NCI-H146 treated with DMSO at 0.1 percent for 48 hours (cell line): ENCODE measurements at regions not wholly inside any gene's neighbourhood (a gene's known extent, or its start where the extent isn't known, plus 50 kb on each side); places are given as distances from the start of the nearest gene placed in this dataset.
"Not testable (repeated sequence)": the region's sequence is repeated elsewhere in the genome, so short reads cannot be mapped to it uniquely, and the experiment has no call there.

Experiments used
- DNase-seq: peaks from one replicate; lab custom pipeline; 2025; ENCODE audit not compliant: unreplicated experiment; lab: John Stamatoyannopoulos, UW

DNA sequence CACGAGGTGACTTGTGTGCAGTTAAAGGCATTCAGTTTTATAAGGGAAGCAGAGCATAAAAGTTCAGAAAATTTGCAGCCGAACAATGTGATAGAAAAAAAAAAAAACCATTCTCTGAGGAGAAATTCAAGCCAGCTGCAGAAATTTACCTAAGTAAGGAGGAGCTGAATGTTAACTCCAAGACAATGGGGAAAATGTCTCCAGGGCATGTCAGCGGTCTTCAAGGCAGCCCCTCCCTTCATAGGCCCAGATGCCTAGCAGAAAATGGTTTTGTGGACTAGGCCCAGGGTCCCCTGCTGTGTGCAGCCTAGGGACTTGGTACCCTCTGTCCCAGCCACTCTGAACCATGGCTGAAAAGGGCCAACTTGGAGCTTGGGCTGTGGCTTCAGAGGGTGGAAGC, 1764.0 kb downstream of the C4orf33 start:
- DNase-seq: no peak

DNA sequence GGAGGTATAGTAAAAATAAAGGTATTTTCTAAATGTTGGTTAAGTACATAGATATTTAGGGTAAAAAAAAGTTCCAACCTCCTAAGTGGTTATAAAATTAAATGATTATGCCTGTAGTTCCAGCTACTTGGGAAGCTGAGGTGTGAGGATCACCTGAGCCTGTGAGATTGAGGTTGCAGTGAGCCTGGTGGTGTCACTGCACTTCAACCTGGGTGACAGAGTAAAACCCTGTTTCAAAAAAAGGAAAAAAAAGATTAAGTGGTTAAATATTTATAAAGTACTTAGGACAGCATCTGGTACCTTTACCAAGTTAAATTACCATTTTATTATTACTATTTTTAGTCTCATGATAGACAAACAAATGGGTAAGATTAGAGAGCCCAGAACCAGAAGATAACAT, 1801.0 kb downstream of the C4orf33 start:
- DNase-seq: no peak

DNA sequence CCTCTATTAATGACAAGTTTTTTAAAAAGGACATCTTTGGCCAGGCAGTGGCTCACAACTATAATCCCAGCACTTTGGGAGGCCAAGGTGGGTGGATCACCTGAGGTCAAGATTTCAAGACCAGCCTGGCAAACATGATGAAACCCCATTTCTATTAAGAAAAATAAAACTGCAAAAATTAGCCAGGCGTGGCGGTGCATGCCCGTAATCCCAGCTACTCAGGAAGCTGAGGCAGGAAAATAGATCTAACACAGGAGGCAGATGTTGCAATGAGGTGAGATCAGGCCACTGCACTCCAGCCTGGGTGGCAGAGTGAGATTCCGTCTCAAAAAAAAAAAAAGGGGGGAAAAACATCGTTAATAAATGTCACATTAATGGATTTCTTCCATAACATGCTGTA, 1805.4 kb downstream of the C4orf33 start:
- DNase-seq: no peak

DNA sequence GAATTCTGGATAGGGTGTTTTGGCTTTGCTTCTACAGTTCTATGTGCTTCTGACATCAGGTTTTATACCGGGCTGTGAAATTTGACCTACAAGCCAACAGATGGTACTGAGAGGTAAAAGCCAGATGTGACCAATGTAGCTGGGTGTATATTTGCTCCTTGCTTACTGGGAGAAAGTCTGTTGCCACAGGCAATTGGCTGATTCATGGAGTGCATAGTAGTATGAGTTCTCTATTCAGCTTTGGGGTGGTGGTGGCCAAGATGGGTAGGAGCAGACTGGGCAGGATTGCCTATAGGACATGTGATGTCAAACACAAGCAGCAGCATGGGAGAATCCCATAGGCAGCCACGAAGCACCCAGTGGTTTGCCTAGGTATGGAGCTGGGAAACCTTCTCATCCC, 1827.0 kb downstream of the C4orf33 start:
- no peak for DNase-seq

DNA sequence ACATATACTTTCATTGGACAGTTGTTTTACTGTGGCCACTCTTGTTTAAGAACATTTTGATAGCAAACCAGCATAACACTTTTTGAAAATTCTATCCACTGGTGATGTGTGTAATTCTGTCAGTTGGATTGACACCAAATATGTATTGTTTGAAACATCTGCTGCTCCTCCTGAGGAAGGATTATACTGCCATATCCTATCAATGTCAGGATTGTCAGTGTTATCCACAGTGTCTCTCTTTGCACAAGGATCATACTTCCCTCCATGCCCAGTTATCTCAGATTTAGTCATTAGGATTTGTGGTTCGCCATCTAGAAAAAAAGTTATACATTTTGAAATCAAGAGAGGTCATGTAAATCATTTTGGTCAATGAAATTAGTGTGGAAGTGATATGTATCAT, 1859.6 kb downstream of the C4orf33 start:
- DNase-seq: no peak

DNA sequence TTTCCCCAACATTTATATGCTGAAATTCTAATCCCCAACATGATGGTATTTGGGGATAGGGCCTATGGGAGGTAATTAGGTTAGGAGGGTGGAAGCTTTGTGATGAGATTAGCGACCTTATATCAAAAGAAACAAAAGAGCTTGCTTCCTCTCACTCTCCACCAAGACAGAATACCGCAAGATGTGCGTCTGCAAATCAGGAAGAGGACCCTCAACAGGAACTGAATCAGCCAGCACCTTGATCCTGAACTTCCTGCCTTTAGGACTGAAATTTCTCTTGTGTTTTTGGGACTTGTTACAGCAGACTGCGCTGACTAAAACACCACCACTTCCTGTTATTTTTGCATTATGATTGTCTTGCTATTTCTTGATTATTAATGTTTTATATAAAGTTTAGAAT, 1889.4 kb downstream of the C4orf33 start:
- no peak for DNase-seq

DNA sequence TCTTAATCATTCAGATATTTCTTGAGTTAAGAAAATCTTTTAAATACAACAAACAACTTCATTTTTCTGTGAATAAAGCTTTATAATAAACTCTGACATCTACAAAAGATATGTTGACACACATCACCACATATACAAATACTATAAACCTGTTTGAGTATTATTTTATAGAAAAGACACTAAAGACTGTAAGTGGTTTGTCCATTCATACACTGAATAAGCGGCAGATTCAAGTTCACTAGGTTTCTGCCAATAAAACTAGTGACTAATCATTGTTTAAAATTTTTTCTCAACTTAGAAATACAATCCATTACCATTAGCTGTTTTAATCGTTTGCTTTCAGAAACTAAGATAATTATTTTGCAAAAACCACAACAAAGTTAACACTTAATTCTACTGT, 1900.0 kb downstream of the C4orf33 start:
- no peak for DNase-seq

DNA sequence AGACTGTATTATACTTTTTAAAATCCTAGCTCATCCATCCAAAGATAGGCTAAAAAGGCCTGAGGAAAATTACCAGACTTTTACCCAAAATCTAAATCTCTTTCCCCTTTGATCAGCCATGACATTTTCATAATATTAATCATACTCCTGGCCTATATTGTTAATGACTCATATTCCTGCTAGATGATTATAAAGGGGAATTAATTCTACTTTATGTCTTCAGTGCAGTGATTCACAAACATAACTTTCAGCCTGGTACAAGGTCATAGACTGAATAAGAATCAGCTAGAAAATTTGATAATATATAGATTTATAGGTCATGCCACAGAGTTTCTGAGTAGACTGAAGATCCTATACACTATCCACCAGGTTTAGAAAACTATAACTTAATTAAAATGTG, 1905.4 kb downstream of the C4orf33 start:
- DNase-seq: no peak

DNA sequence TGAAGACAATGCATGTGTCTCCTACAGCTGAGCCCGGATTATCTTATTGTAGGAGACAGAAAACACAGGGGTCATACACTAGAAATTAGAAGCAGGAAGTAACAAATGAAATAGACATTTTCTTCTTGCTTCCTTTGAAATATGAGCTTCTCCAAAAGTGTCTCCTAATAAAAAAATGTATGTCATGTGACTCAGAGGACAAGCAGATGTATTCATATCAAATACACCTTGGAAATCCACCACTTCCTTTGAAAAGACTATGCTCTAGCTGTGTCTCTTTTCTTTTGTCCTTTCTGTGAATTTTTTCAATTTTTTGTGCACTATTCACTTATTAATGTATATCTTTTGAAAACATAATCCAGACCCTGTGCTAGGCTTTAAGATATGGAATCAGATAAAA, 1906.2 kb downstream of the C4orf33 start:
- no peak for DNase-seq

DNA sequence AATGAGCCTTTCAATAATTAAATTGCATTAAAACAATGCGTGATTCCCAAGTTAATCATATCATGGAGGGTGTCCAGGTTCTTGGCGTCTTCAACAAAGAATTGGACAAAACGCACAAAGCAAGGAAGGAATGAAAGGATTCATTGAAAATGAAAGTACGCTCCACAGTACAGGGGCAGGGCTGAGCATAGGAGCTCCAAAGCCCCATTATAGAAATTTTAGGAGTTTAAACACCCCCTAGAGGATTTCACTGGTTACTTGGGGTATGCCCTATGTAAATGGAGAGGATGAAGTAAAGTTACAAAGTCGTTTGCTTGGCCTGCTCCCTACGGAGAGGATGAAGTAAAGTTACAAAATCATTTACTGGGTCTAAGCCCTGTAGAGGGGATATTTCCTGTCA, 1910.4 kb downstream of the C4orf33 start:
- DNase-seq: no peak

DNA sequence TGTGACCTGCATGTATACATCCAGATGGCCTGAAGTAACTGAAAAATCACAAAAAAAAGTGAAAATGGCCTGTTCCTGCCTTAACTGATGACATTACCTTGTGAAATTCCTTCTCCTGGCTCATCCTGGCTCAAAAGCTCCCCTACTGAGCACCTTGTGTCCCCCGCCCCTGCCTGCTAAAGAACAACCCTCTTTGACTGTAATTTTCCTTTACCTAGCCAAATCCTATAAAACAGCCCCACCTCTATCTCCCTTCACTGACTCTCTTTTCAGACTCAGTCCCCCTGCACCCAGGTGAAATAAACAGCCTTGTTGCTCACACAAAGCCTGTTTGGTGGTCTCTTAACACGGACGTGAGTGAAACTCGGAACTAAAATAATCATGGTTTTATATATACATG, 1916.0 kb downstream of the C4orf33 start:
- not testable (repeated sequence) for DNase-seq

DNA sequence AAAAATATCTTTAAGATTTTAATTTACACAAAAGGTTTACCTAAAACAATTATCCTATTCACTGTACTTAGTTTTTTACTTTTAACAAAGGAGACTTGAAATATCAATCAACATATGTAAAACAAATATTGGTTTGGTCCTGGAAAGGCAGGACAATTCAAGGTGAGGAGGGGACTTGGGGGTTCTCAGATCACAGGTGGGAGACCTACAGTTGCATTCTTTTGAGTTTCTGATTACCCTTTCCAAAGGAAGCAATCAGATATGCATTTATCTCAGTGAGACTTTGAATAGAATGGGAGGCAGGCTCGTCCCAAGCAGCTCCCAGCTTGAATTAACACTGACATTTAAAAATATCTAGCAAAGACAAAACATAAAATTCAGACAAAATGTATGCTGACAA, 1917.3 kb downstream of the C4orf33 start:
- DNase-seq: no peak

DNA sequence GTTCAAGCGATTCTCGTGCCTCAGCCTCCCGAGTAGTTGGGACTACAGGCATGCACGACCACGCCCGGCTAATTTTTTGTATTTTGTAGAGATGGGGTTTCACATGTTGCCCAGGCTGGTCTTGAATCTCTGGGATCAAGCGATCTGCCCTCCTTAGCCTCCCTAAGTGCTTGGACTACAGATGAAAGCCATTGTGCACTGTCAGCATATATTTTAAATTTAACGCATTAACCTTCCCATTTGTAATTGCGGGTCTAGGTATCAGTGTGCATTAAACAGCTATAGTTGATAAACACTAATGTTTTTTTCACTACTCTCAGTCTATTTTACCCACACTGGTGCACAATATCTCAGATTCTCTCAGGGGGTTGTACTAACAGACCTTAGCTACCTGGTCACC, 1930.8 kb downstream of the C4orf33 start:
- no peak for DNase-seq

DNA sequence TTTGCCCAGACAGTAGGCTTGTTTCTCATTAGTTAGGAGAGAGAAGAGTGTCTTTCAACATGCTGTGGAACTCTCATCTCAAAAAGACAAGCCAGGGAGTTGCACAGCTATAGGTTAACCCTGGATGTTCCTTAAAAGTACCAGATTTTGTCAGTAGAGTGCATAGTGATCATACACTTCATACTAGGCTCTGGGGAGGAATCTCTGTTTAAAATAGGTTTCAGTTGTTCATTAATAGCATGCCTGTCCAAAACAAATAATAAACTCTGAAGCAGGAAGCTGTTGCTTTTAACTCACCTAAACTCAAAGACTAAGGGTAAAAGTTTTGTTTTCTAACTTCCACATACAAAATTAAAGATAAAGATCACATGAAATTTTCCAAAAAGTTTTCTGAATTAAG, 1948.4 kb downstream of the C4orf33 start:
- no peak for DNase-seq

DNA sequence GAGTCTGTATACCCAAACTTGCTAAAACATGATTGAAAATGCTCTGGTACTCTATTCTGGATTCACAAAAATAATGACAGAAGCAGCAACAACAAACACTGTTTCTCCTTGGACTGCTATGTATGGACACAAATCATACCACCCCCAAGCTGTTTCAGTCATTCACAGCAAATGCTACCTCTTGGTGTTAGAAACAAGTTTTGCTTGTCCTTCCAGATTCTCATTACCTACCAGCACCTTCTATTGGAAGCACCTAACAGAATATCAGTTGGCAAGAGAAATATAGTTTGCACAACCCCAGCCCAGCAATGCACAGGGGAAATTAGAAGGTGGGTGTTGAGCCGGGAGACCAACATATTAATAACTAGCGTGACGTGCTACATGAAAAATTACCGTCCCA, 1950.9 kb downstream of the C4orf33 start:
- DNase-seq: no peak

DNA sequence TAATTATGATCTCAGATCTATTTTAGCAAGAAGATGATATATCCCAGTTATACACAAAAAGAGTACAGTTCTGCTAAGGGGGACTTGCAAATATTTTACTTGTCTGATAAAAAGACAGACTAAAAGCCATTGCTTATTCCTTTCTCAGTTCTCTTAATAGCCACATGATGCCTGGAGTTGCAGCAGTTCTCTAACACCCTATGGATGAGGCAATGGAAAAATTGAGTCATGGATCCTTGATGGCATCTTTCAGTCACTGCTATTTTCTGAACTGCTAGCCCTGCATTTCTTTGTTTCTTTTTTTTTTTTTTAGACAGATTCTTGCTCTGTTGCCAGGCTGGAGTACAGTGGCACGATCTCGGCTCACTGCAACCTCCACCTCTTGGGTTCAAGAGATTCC, 1956.7 kb downstream of the C4orf33 start:
- DNase-seq: no peak

DNA sequence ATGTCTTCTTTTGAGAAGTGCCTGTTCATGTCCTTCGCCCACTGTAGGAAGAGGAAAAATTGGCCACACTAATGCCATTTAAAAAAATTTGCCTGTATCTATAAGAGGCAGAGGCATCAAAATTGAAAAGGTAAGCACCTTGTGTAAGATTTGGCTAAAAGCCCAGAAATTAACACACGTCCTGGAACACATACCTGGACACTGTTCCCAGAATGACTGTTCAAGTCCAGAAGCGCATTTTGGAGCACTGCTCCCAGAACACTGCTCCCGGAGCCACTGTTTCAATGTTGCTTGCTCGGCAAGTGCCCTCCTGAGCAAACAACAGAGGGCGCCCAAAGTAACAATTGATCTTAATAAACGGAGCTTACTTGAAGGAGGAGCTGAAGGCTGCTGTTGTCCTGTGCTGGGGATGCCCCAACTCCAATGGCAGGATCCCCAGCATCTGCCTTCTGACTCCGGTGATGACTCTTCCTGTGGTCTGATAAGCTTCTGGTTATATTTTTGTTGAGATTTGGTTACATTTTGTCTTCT, 1958.6 kb downstream of the C4orf33 start:
- DNase-seq: no peak

DNA sequence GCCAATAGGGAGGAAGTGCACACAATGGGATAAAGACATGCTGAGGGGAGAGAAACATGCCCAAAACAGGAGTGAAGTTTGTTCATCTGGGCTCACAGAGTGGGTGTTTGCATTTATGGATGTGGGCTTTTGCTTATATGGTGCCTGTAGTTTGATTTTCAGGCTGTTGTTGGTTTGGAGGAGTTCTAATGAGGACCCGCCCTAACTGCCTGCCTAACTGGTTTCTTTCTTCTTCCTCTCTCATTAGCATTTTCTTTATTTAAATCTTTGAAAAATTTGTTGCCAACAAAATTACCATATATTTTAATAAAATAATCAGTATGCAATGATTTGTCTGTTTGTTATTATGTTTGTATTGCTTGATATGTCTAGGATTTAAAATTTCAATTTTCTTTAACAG, 1965.8 kb downstream of the C4orf33 start:
- DNase-seq: no peak

DNA sequence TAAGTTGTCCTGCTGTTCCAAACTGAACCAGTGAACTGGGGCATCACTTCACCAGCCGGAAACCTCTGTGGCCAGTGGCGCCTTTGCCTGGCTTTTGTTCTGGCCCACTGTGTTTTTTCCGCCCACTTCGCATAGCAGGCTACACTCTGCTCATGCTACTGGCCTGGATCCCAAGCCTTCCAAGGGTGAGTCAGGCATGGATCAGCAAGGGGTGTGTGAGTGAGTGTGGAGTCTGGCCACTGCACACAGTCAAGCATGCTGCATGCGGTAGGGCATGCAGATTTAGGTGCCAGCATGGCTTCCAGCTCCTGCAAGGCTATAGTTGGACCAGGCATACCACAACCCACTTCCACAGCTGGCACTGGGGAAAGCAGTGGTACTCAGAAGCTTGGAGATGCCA, 1967.9 kb downstream of the C4orf33 start:
- DNase-seq: no peak

DNA sequence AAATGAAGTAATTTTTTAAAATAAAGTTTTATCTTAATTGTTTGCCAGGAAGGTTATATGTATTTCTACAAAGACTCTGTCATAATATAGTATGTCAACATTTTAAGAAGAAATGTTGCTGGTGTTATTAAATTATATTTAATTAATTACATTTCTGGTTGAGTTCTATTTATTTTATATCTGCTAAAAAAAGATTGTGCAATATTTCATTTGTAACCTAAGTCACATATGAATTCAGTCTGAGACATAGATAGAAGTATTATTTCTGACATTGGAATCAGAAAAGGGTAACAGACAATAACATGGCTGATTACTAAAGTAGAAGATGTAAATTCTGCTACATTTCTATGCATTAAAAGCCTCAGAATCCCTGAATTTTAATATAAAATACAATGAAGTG, 1985.1 kb downstream of the C4orf33 start:
- DNase-seq: no peak

DNA sequence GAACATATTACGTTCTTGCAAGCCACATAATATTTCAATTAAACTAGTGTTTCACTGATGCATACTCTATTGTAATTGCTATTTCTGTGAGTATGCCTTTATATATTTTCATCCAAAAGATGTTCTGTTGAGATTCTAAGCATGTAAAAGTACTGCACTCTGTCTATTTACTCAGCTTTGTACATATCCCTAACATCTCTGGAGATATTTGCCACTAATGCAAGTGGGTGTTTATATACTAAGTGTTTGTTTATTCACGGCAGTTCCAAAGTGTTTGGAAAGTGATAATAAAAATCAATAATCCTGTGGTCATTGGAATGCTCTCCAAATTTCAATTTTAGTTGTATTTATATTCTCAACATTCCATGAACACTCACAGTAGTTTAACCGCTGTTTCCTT, 1989.0 kb downstream of the C4orf33 start:
- DNase-seq: no peak

DNA sequence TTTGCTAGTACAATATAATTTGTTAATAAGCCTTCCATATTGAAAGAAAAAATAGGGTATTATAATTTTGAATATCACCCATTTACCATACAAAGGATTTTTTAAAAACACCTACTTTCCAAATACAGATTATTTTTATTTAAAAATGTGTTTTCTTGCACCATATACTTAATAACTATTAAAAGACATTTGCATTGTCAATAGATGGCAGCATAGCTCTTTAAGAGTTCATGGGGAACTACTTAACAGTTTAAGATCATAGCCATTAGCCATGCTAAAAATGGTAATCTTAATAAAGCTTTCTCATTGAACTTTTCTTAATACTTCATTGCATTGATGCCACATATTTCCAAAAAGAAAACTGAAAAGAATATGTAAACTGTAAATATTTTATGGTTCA, 1995.9 kb downstream of the C4orf33 start:
- no peak for DNase-seq

DNA sequence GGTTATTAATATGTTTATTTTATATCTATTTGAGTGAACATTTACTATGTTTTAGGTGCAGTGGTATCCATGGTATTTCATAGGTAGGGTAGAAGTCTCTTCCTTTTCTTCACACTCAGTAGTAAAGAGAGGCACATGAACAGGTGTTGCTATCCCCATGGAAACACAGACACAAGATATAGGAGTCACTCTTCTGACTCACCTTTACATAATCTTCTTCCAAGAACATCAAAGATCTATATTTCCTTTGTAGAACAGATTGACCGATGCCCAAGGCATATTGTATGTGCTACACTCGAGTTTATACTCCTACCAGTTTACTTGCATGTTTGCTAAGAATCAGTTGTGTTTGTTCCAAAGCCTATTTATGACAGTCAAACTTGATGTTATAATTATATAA, 1997.4 kb downstream of the C4orf33 start:
- no peak for DNase-seq

DNA sequence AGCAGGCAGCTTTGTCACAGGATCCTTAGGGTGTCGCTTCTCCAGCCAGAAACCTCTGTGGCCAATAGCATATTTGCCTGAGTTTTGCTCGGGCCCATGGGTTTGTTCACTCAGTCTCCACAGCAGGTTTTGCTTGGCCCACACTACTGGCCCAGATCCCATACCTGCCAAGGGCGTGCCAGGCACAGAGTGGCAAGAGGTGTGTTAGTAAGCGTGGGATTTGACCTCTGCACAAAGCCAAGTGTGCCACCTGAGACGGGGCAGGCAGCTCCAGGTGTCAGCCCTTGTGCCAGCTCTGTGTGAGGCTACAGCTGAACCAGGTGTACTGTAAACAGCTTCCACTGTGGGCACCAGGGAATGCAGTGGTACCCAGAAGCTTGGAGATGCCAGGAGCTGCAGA, 2003.0 kb downstream of the C4orf33 start:
- no peak for DNase-seq
